A549 (cell line): ENCODE measurements at regions not wholly inside any gene's neighbourhood (a gene's known extent, or its start where the extent isn't known, plus 50 kb on each side); places are given as distances from the start of the nearest gene placed in this dataset.

ENCODE experiments used
- ATAC-seq, 2 experiments: fragments of 200-7000 bp in 1 of 2; fragments of >200 bp in 1 of 2; cut with Nextera tagmentation in 1 of 2; cut with Tn5 transposase in 1 of 2; 3 replicates each; pipeline versions ENCODE4 v1.8.0 to v1.9.1; 2018 to 2020; ENCODE audit warnings: mild to moderate bottlenecking in 1 of 2, moderate library complexity in 1 of 2
- CTCF ChIA-PET: fragments of 300-600 bp; sonication (Branson Sonifier 250); formaldehyde crosslinking; extraction: SDS; loops from one replicate; lab custom pipeline; 2021; ENCODE audit warnings: antibody characterized with exemption, inconsistent platforms; lab: Yijun Ruan, JAX
- POLR2A ChIA-PET: fragments of 350-600 bp; formaldehyde crosslinking; extraction: SDS; loops from one replicate; lab custom pipeline; 2021; ENCODE audit warnings: antibody characterized with exemption, inconsistent platforms; lab: Yijun Ruan, JAX
- DNase-seq, 2 experiments: peaks; one replicate each; pipeline versions ENCODE4 v3.0.0 to v3.0.0-alpha.2; 2011 to 2016; ENCODE audit warnings: low read depth in 1 of 2, low spot score in 1 of 2
- FAIRE-seq: peaks from 2 replicates; lab custom pipeline; 2011; peaks lifted over from hg19 to GRCh38; lab: Jason Lieb, UNC
- H3K27ac ChIP-seq, 2 experiments: fragments of >200 bp; sonication (Bioruptor Twin); formaldehyde crosslinking; 3 replicates each; pipeline ENCODE4 v1.5.1; 2016 to 2017
- H3K4me1 ChIP-seq: fragments of >200 bp; sonication (Bioruptor Twin); formaldehyde crosslinking; 3 replicates; pipeline ENCODE4 v1.6.1; 2016
- H3K4me2 ChIP-seq: fragments of >200 bp; sonication (Bioruptor Twin); formaldehyde crosslinking; 3 replicates; pipeline ENCODE4 v1.6.1; 2016
- H3K4me3 ChIP-seq: fragments of >200 bp; sonication (Bioruptor Twin); formaldehyde crosslinking; 3 replicates; pipeline ENCODE4 v1.5.1; 2016
- H3K9me3 ChIP-seq: fragments of >200 bp; sonication (Bioruptor Twin); formaldehyde crosslinking; 3 replicates; pipeline ENCODE4 v1.6.1; 2016
- ATOH8 ChIP-seq: fragments of 250-450 bp; sonication (Bioruptor Pico); IDR thresholded peaks from 2 replicates; pipeline ENCODE4 v1.5.0; 2020; ENCODE audit warnings: low read depth, mild to moderate bottlenecking, moderate library complexity
- CEBPB ChIP-seq, 2 experiments: fragments of >200 bp in 1 of 2; sonication (Bioruptor Twin) in 1 of 2; formaldehyde crosslinking in 1 of 2; IDR thresholded peaks; 2 replicates each; pipeline ENCODE4 v1.6.1; 2012 to 2016
- CTCF ChIP-seq: fragments of >200 bp; sonication (Bioruptor Twin); formaldehyde crosslinking; IDR thresholded peaks from 3 replicates; pipeline ENCODE4 v1.5.1; 2016
- E2F6 ChIP-seq: IDR thresholded peaks from 2 replicates; pipeline ENCODE4 v1.6.1; 2012; ENCODE audit warnings: low read depth, borderline replicate concordance
- ESRRA ChIP-seq: fragments of 150-350 bp; IDR thresholded peaks from 2 replicates; pipeline ENCODE4 v1.6.1; 2014; ENCODE audit warnings: mild to moderate bottlenecking, low read length, borderline replicate concordance
- FOSL2 ChIP-seq, 2 experiments: fragments of 450-650 bp in 1 of 2; fragments of >200 bp in 1 of 2; sonication (Bioruptor Twin) in 1 of 2; formaldehyde crosslinking; IDR thresholded peaks; 2 replicates each; pipeline versions ENCODE4 v1.5.0 to v1.6.1; 2016 to 2020; ENCODE audit warnings: mild to moderate bottlenecking in 1 of 2, moderate library complexity in 1 of 2
- HDAC2 ChIP-seq: fragments of 200-600 bp; sonication (generic); IDR thresholded peaks from 2 replicates; pipeline ENCODE4 v1.6.1; 2016
- HES2 ChIP-seq: fragments of >200 bp; sonication (Bioruptor Twin); formaldehyde crosslinking; IDR thresholded peaks from 2 replicates; pipeline ENCODE4 v1.6.1; 2016
- HEYL ChIP-seq: fragments of 250-450 bp; sonication (Bioruptor Pico); IDR thresholded peaks from 2 replicates; pipeline ENCODE4 v1.8.0; 2021; ENCODE audit warnings: mild to moderate bottlenecking, moderate library complexity
- HOXA7 ChIP-seq: fragments of 250-450 bp; sonication (Bioruptor Pico); IDR thresholded peaks from 2 replicates; pipeline ENCODE4 v1.5.0; 2020; ENCODE audit warnings: mild to moderate bottlenecking, moderate library complexity
- HOXB13 ChIP-seq: fragments of 250-450 bp; sonication (Bioruptor Pico); IDR thresholded peaks from 2 replicates; pipeline ENCODE4 v1.5.0; 2020; ENCODE audit warnings: low read depth, mild to moderate bottlenecking, moderate library complexity
- JUN ChIP-seq, 2 experiments: fragments of >200 bp; sonication (Bioruptor Twin); formaldehyde crosslinking; IDR thresholded peaks; 2 replicates in 1 of 2; 3 replicates in 1 of 2; pipeline ENCODE4 v1.6.1; 2016 to 2017
- KDM1A ChIP-seq: fragments of 200-600 bp; sonication (generic); IDR thresholded peaks from 2 replicates; pipeline ENCODE4 v1.6.1; 2016; ENCODE audit warnings: low read depth, mild to moderate bottlenecking
- MYC ChIP-seq: IDR thresholded peaks from 2 replicates; pipeline ENCODE4 v1.6.1; 2012; ENCODE audit warnings: mild to moderate bottlenecking, inconsistent platforms, low read length, improper control_type of control experiment, borderline replicate concordance
- NFE2L2 ChIP-seq: fragments of 150-350 bp; conservative IDR thresholded peaks from 2 replicates; pipeline ENCODE4 v1.6.1; 2014; ENCODE audit warnings: low read length
- NPAS2 ChIP-seq: fragments of 250-450 bp; sonication (Bioruptor Pico); IDR thresholded peaks from 2 replicates; pipeline ENCODE4 v1.8.0; 2022; ENCODE audit warnings: mild to moderate bottlenecking, moderate library complexity, borderline replicate concordance
- PBX3 ChIP-seq: IDR thresholded peaks from 2 replicates; pipeline ENCODE4 v1.6.1; 2012
- POLR2AphosphoS2 ChIP-seq: conservative IDR thresholded peaks from 2 replicates; pipeline ENCODE4 v1.6.1; 2012; ENCODE audit warnings: low read length, improper control_type of control experiment, inconsistent platforms
- RNF2 ChIP-seq: fragments of 200-600 bp; sonication (generic); IDR thresholded peaks from 2 replicates; pipeline ENCODE4 v1.6.1; 2016; ENCODE audit warnings: low read depth, mild to moderate bottlenecking, antibody characterized with exemption, moderate library complexity, borderline replicate concordance
- SREBF2 ChIP-seq: fragments of 450-650 bp; IDR thresholded peaks from 2 replicates; pipeline ENCODE4 v1.6.1; 2014; ENCODE audit warnings: mild to moderate bottlenecking, moderate library complexity
- USF2 ChIP-seq: fragments of 450-650 bp; IDR thresholded peaks from 2 replicates; pipeline ENCODE4 v1.6.1; 2014; ENCODE audit warnings: antibody characterized with exemption
- ZC3H11A ChIP-seq: fragments of 450-650 bp; IDR thresholded peaks from 2 replicates; pipeline ENCODE4 v1.6.1; 2014; ENCODE audit warnings: antibody characterized with exemption, mild to moderate bottlenecking
- ZFP36 ChIP-seq: fragments of 450-650 bp; IDR thresholded peaks from 2 replicates; pipeline ENCODE4 v1.6.1; 2014; ENCODE audit warnings: borderline replicate concordance; ENCODE audit not compliant: partially characterized antibody
- WGBS: methylation state at CpG from one replicate; pipeline ENCODE4 v1.1.6; 2017; ENCODE audit errors: missing lambda C conversion rate; 5-methylcytosine and 5-hydroxymethylcytosine counted together

- ChIA-PET POLR2A (no interaction called here), CTCF (interaction anchor here (1.3 kb wide), 1 partner anchor 20 kb away, joined by 3 read pairs; no protein-coding TSS in a partner anchor)
- Histone ChIP-seq H3K4me1 (no peaks in the 10 kb centered on the region), H3K27ac (no peak overlapping the region), H3K9me3 (no peaks in the 10 kb centered on the region), H3K4me3 (no peak overlapping the region), H3K4me2 (no peak overlapping the region)
- DNase-seq: no peak
- TF ChIP-seq JUN (IDR thresholded peaks at IDR 0.05) (no peak), HDAC2 (no peak), POLR2AphosphoS2 (no peak), MYC (no peak), FOSL2 (IDR thresholded peaks at IDR 0.05) (no peak), FOSL2 (CRISPR knock-in tag; IDR thresholded peaks at IDR 0.05) (no peak), ESRRA (no peak), CEBPB (IDR thresholded peaks at IDR 0.05) (no peak), USF2 (no peak), ZFP36 (no peak), HOXA7 (CRISPR knock-in tag) (no peak), PBX3 (no peak), HOXB13 (CRISPR knock-in tag) (no peak), HES2 (no peak), ATOH8 (no peak), NFE2L2 (no peak)
- no peak for FAIRE-seq
- no peak for ATAC-seq
- 86% methylated on average over 10 of the region's 10 CpGs for WGBS
These were observed 110.7 kb downstream of the DACT2 start for GRCh38 chr6:168208854-168209253.

GRCh38 chr6:168208402-168208801 lies 111.2 kb downstream of the DACT2 start:
- ATAC-seq (no peak), FAIRE-seq (no peak), DNase-seq (no peak)
- TF ChIP-seq CTCF: no peak
- no peak for TF ChIP-seq HOXB13 (CRISPR knock-in tag)
- no peak for TF ChIP-seq HEYL (CRISPR knock-in tag)
- TF ChIP-seq KDM1A: no peak
- TF ChIP-seq SREBF2: no peak
- TF ChIP-seq NPAS2 (CRISPR knock-in tag): no peak
- no peak for TF ChIP-seq E2F6
- no peak for TF ChIP-seq RNF2
- TF ChIP-seq ZC3H11A: no peak
- no peak for TF ChIP-seq FOSL2 (IDR thresholded peaks at IDR 0.05)
- TF ChIP-seq FOSL2 (CRISPR knock-in tag; IDR thresholded peaks at IDR 0.05): no peak
- TF ChIP-seq POLR2AphosphoS2: no peak
- no peak overlapping the region for H3K4me3 ChIP-seq
- no peaks in the 10 kb centered on the region for H3K9me3 ChIP-seq
- ChIA-PET CTCF (interaction anchor here (1.3 kb wide), 1 partner anchor 20 kb away, joined by 3 read pairs; no protein-coding TSS in a partner anchor), POLR2A (no interaction called here)
- 74% methylated on average over 4 of the region's 8 CpGs for WGBS
- H3K27ac ChIP-seq: no peak overlapping the region
- no peak overlapping the region for H3K4me2 ChIP-seq
- no peaks in the 10 kb centered on the region for H3K4me1 ChIP-seq
